GM20000 (cell line): ENCODE measurements at regions not wholly inside any gene's neighbourhood (a gene's known extent, or its start where the extent isn't known, plus 50 kb on each side); places are given as distances from the start of the nearest gene placed in this dataset.

Experiments
- DNase-seq: peaks from one replicate; pipeline ENCODE4 v3.0.0; 2012; ENCODE audit warnings: low spot score
- CTCF ChIP-seq: IDR thresholded peaks from 2 replicates; pipeline ENCODE4 v1.5.1; 2012; ENCODE audit warnings: mild to moderate bottlenecking, control low read depth; ENCODE audit errors: extremely low read depth, missing control alignments

GRCh38 chr13:68254151-68254550 is 1024.0 kb upstream of the PCDH9 start:
- no peak for DNase-seq

GRCh38 chr13:68234274-68234673 is 1004.1 kb upstream of the PCDH9 start:
- no peak for TF ChIP-seq CTCF
- no peak for DNase-seq

More at GRCh38 chr13:68254151-68254550, 1024.0 kb upstream of the PCDH9 start:
- no peak for TF ChIP-seq CTCF

- TF ChIP-seq CTCF, result no peak
- no peak for DNase-seq
Measured at GRCh38 chr13:68232351-68233130, 1002.4 kb upstream of the PCDH9 start.

GRCh38 chr13:68214691-68215415 is 984.7 kb upstream of the PCDH9 start:
- no peak for DNase-seq
- TF ChIP-seq CTCF, result no peak

GRCh38 chr13:68199271-68199670 is 969.1 kb upstream of the PCDH9 start:
- DNase-seq, result no peak
- no peak for TF ChIP-seq CTCF

- TF ChIP-seq CTCF, result no peak
- no peak for DNase-seq
Measured at GRCh38 chr13:68190818-68191217, 960.7 kb upstream of the PCDH9 start.

GRCh38 chr13:68185444-68186141 is 955.5 kb upstream of the PCDH9 start:
- TF ChIP-seq CTCF, result no peak
- DNase-seq, result no peak
